WTC11 (cell line): ENCODE measurements at regions not wholly inside any gene's neighbourhood (a gene's known extent, or its start where the extent isn't known, plus 50 kb on each side); places are given as distances from the start of the nearest gene placed in this dataset.

Experiments
- ATAC-seq: fragments of 200-7000 bp; cut with Tn5 transposase; 2 replicates; pipeline ENCODE4 v1.10.0; 2021; ENCODE audit warnings: mild to moderate bottlenecking, moderate library complexity
- CTCF ChIA-PET: fragments of 300-600 bp; sonication (Branson Sonifier 250); formaldehyde crosslinking; loops from one replicate; lab custom pipeline; 2021; ENCODE audit warnings: antibody characterized with exemption; lab: Charles Lee
- POLR2A ChIA-PET: fragments of 350-600 bp; sonication (Branson Sonifier 250); formaldehyde crosslinking; loops from one replicate; lab custom pipeline; 2021; ENCODE audit warnings: antibody characterized with exemption; lab: Charles Lee
- DNase-seq: peaks from one replicate; pipeline ENCODE4 v3.0.0; 2021; ENCODE audit warnings: low spot score
- H3K27ac Mint-ChIP-seq: 2 replicates; pipeline ENCODE4 v1.8.0; 2021; ENCODE audit warnings: mixed read lengths
- H3K27me3 Mint-ChIP-seq: 2 replicates; pipeline ENCODE4 v1.8.0; 2021; ENCODE audit warnings: low read depth, mild to moderate bottlenecking, moderate library complexity, mixed read lengths
- H3K36me3 Mint-ChIP-seq: 2 replicates; pipeline ENCODE4 v1.8.0; 2021; ENCODE audit warnings: mixed read lengths
- H3K4me1 Mint-ChIP-seq: 2 replicates; pipeline ENCODE4 v1.8.0; 2022; ENCODE audit warnings: mixed read lengths
- H3K4me3 Mint-ChIP-seq: 2 replicates; pipeline ENCODE4 v1.8.0; 2021; ENCODE audit warnings: mild to moderate bottlenecking, moderate library complexity, mixed read lengths
- H3K9me3 Mint-ChIP-seq: 2 replicates; pipeline ENCODE4 v1.8.0; 2021; ENCODE audit warnings: mixed read lengths
- CBFB ChIP-seq: sonication (generic); formaldehyde crosslinking; IDR thresholded peaks from 2 replicates; pipeline ENCODE4 v1.8.1; 2022; ENCODE audit warnings: mild to moderate bottlenecking, low read depth, missing genetic modification reagents
- ELF4 ChIP-seq: sonication (generic); formaldehyde crosslinking; IDR thresholded peaks from 2 replicates; pipeline ENCODE4 v1.8.1; 2022; ENCODE audit warnings: low read depth, mild to moderate bottlenecking, moderate library complexity, missing genetic modification reagents
- FOXK1 ChIP-seq: sonication (generic); formaldehyde crosslinking; IDR thresholded peaks from 2 replicates; pipeline ENCODE4 v1.8.0; 2022; ENCODE audit warnings: mild to moderate bottlenecking, moderate library complexity, missing genetic modification reagents
- HMGA2 ChIP-seq: fragments of 250-450 bp; sonication (Bioruptor Pico); IDR thresholded peaks from 2 replicates; pipeline ENCODE4 v1.4.0; 2021; ENCODE audit warnings: mild to moderate bottlenecking, moderate library complexity
- JUN ChIP-seq: sonication (generic); formaldehyde crosslinking; IDR thresholded peaks from 2 replicates; pipeline ENCODE4 v1.8.0; 2023; ENCODE audit warnings: mild to moderate bottlenecking, missing genetic modification reagents
- NR2C2 ChIP-seq: sonication (generic); formaldehyde crosslinking; IDR thresholded peaks from 2 replicates; pipeline ENCODE4 v1.8.0; 2022; ENCODE audit warnings: mild to moderate bottlenecking, missing genetic modification reagents
- RORB ChIP-seq: fragments of 250-450 bp; sonication (Bioruptor Pico); IDR thresholded peaks from 2 replicates; pipeline ENCODE4 v1.9.0; 2021; ENCODE audit warnings: mild to moderate bottlenecking
- TCF7 ChIP-seq: sonication (generic); formaldehyde crosslinking; IDR thresholded peaks from 2 replicates; pipeline ENCODE4 v1.8.0; 2022; ENCODE audit warnings: mild to moderate bottlenecking, low read depth, missing genetic modification reagents, moderate library complexity
- TEAD4 ChIP-seq: sonication (generic); formaldehyde crosslinking; IDR thresholded peaks from 2 replicates; pipeline ENCODE4 v1.8.0; 2022; ENCODE audit warnings: mild to moderate bottlenecking, missing genetic modification reagents
- ZBTB21 ChIP-seq: sonication (generic); formaldehyde crosslinking; IDR thresholded peaks from 2 replicates; pipeline ENCODE4 v1.8.1; 2023; ENCODE audit warnings: mild to moderate bottlenecking, missing genetic modification reagents, borderline replicate concordance
- ZNF423 ChIP-seq: fragments of 250-450 bp; sonication (Bioruptor Pico); IDR thresholded peaks from 2 replicates; pipeline ENCODE4 v2.1.2; 2022; ENCODE audit warnings: mild to moderate bottlenecking, moderate library complexity
- TF ChIP-seq, protein P1 (sequence below): sonication (generic); formaldehyde crosslinking; IDR thresholded peaks from 2 replicates; pipeline ENCODE4 v1.8.1; 2023; ENCODE audit warnings: mild to moderate bottlenecking, missing genetic modification reagents, borderline replicate concordance
- TF ChIP-seq, protein P2 (sequence below): fragments of 250-450 bp; sonication (Bioruptor Pico); IDR thresholded peaks from 2 replicates; pipeline ENCODE4 v1.9.0; 2021; ENCODE audit warnings: mild to moderate bottlenecking
- TF ChIP-seq, protein P3 (sequence below): sonication (generic); formaldehyde crosslinking; IDR thresholded peaks from 2 replicates; pipeline ENCODE4 v1.8.0; 2023; ENCODE audit warnings: mild to moderate bottlenecking, missing genetic modification reagents
- TF ChIP-seq, protein P4 (sequence below): fragments of 250-450 bp; sonication (Bioruptor Pico); IDR thresholded peaks from 2 replicates; pipeline ENCODE4 v1.9.0; 2021; ENCODE audit warnings: moderate library complexity, mild to moderate bottlenecking, inconsistent platforms, borderline replicate concordance
- TF ChIP-seq, protein P5 (sequence below): sonication (generic); formaldehyde crosslinking; IDR thresholded peaks from 2 replicates; pipeline ENCODE4 v1.8.0; 2022; ENCODE audit warnings: mild to moderate bottlenecking, missing genetic modification reagents
- TF ChIP-seq, protein P6 (sequence below): fragments of 250-450 bp; sonication (Bioruptor Pico); IDR thresholded peaks from 2 replicates; pipeline ENCODE4 v2.1.2; 2022; ENCODE audit warnings: mild to moderate bottlenecking, moderate library complexity
- TF ChIP-seq, protein P7 (sequence below): fragments of 250-450 bp; sonication (Bioruptor Pico); IDR thresholded peaks from 2 replicates; pipeline ENCODE4 v1.9.0; 2021; ENCODE audit warnings: mild to moderate bottlenecking

DNA sequence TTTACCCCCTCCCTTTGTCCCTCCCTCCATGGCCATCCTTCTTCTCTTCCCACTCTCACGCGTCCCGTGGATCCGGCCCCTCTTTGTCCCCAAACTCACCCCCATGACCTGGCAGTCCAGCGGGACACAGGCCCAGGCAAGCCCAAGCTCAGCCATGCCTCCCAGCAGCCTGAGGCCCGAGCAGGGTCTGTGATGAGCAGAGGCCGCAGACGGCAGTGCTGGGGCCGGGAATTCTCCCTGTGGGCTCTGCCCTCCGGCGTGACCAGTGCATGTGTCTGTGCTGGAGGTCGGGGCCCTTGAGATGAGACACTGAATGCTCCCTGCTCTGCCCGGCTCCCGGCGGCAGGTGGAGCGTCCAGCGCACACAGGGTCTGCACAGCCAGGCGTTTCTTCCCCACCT, 237.9 kb downstream of the BRD1 start (continued):
- TF ChIP-seq, protein P1, sequence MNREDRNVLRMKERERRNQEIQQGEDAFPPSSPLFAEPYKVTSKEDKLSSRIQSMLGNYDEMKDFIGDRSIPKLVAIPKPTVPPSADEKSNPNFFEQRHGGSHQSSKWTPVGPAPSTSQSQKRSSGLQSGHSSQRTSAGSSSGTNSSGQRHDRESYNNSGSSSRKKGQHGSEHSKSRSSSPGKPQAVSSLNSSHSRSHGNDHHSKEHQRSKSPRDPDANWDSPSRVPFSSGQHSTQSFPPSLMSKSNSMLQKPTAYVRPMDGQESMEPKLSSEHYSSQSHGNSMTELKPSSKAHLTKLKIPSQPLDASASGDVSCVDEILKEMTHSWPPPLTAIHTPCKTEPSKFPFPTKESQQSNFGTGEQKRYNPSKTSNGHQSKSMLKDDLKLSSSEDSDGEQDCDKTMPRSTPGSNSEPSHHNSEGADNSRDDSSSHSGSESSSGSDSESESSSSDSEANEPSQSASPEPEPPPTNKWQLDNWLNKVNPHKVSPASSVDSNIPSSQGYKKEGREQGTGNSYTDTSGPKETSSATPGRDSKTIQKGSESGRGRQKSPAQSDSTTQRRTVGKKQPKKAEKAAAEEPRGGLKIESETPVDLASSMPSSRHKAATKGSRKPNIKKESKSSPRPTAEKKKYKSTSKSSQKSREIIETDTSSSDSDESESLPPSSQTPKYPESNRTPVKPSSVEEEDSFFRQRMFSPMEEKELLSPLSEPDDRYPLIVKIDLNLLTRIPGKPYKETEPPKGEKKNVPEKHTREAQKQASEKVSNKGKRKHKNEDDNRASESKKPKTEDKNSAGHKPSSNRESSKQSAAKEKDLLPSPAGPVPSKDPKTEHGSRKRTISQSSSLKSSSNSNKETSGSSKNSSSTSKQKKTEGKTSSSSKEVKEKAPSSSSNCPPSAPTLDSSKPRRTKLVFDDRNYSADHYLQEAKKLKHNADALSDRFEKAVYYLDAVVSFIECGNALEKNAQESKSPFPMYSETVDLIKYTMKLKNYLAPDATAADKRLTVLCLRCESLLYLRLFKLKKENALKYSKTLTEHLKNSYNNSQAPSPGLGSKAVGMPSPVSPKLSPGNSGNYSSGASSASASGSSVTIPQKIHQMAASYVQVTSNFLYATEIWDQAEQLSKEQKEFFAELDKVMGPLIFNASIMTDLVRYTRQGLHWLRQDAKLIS = no peak
- TF ChIP-seq, protein P2, sequence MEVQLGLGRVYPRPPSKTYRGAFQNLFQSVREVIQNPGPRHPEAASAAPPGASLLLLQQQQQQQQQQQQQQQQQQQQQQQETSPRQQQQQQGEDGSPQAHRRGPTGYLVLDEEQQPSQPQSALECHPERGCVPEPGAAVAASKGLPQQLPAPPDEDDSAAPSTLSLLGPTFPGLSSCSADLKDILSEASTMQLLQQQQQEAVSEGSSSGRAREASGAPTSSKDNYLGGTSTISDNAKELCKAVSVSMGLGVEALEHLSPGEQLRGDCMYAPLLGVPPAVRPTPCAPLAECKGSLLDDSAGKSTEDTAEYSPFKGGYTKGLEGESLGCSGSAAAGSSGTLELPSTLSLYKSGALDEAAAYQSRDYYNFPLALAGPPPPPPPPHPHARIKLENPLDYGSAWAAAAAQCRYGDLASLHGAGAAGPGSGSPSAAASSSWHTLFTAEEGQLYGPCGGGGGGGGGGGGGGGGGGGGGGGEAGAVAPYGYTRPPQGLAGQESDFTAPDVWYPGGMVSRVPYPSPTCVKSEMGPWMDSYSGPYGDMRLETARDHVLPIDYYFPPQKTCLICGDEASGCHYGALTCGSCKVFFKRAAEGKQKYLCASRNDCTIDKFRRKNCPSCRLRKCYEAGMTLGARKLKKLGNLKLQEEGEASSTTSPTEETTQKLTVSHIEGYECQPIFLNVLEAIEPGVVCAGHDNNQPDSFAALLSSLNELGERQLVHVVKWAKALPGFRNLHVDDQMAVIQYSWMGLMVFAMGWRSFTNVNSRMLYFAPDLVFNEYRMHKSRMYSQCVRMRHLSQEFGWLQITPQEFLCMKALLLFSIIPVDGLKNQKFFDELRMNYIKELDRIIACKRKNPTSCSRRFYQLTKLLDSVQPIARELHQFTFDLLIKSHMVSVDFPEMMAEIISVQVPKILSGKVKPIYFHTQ = no peak
- TF ChIP-seq, protein P3, sequence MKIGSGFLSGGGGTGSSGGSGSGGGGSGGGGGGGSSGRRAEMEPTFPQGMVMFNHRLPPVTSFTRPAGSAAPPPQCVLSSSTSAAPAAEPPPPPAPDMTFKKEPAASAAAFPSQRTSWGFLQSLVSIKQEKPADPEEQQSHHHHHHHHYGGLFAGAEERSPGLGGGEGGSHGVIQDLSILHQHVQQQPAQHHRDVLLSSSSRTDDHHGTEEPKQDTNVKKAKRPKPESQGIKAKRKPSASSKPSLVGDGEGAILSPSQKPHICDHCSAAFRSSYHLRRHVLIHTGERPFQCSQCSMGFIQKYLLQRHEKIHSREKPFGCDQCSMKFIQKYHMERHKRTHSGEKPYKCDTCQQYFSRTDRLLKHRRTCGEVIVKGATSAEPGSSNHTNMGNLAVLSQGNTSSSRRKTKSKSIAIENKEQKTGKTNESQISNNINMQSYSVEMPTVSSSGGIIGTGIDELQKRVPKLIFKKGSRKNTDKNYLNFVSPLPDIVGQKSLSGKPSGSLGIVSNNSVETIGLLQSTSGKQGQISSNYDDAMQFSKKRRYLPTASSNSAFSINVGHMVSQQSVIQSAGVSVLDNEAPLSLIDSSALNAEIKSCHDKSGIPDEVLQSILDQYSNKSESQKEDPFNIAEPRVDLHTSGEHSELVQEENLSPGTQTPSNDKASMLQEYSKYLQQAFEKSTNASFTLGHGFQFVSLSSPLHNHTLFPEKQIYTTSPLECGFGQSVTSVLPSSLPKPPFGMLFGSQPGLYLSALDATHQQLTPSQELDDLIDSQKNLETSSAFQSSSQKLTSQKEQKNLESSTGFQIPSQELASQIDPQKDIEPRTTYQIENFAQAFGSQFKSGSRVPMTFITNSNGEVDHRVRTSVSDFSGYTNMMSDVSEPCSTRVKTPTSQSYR (CRISPR knock-in tag) = no peak
- TF ChIP-seq, protein P4, sequence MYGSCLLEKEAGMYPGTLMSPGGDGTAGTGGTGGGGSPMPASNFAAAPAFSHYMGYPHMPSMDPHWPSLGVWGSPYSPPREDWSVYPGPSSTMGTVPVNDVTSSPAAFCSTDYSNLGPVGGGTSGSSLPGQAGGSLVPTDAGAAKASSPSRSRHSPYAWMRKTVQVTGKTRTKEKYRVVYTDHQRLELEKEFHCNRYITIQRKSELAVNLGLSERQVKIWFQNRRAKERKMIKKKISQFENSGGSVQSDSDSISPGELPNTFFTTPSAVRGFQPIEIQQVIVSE = no peak
- TF ChIP-seq FOXK1 (CRISPR knock-in tag) = no peak
- no peak for TF ChIP-seq ZNF423 (CRISPR knock-in tag)
- TF ChIP-seq ELF4 (CRISPR knock-in tag) = no peak
- TF ChIP-seq NR2C2 = no peak

DNA sequence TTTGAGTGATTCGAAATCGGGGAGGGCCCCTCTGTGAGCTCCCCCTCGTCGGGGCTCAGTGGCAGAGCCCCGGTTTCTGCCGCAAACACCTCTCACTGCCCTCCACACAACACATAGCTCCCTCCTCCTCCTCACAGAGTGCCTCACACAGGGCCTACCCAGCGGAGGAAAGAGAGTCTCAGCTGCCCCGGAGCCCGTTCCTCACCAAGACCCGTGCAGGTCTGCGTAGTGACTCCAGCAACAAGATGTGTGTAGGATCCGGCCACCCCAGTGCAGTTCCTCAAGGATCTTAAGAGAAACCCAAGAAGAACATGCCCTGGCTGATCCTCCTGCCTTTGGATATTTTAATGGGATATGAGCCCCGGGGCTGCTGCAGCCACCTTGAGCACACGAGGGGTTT, 238.4 kb downstream of the BRD1 start:
- Mint-ChIP-seq H3K27me3 (peaks cover 3% of the 10 kb centered on the region; the same call in 1 of the 2 replicates), H3K4me1 (peaks cover 10% of the 10 kb centered on the region), H3K36me3 (no peaks in the 10 kb centered on the region; the same call in 1 of the 2 replicates), H3K9me3 (peaks cover 7% of the 10 kb centered on the region), H3K4me3 (no peak overlapping the region), H3K27ac (no peak overlapping the region)
- ChIA-PET CTCF (interaction anchor here (1.2 kb wide), 1 partner anchor 44 kb away, joined by 6 read pairs; no protein-coding TSS in a partner anchor), POLR2A (no interaction called here)
- DNase-seq = no peak
- no peak for TF ChIP-seq CBFB (CRISPR knock-in tag)
- no peak for TF ChIP-seq ZNF423 (CRISPR knock-in tag)
- TF ChIP-seq, protein P5, sequence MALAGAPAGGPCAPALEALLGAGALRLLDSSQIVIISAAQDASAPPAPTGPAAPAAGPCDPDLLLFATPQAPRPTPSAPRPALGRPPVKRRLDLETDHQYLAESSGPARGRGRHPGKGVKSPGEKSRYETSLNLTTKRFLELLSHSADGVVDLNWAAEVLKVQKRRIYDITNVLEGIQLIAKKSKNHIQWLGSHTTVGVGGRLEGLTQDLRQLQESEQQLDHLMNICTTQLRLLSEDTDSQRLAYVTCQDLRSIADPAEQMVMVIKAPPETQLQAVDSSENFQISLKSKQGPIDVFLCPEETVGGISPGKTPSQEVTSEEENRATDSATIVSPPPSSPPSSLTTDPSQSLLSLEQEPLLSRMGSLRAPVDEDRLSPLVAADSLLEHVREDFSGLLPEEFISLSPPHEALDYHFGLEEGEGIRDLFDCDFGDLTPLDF (CRISPR knock-in tag) = no peak
- ATAC-seq = no peak

DNA sequence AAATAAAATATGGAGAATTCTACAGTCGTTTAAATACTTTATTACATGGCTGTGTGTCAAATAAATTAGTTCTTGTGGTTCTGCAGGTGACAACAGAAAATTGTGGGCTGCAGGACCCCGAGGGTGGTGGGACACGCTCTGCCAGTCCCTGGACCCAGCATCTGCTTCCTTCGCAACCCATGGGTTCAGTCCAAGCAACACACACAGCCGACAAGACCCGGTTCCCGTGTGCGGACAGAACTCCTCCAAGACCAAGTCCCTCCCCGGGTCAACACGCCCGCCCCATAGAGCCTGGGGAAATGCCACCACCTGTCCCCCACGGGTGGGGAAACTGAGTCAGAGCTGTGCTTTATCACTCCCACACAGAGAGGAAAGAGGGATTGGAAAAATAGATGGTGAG, 238.9 kb downstream of the BRD1 start:
- CTCF ChIA-PET = interaction anchor here (1.2 kb wide), 1 partner anchor 44 kb away, joined by 6 read pairs; no protein-coding TSS in a partner anchor
- Mint-ChIP-seq H3K4me3 (no peak overlapping the region), H3K4me1 (peaks cover 10% of the 10 kb centered on the region)
- TF ChIP-seq RORB (CRISPR knock-in tag) (no peak), JUN (CRISPR knock-in tag) (no peak), TEAD4 (CRISPR knock-in tag) (no peak), TCF7 (CRISPR knock-in tag) (no peak), HMGA2 (no peak), ZBTB21 (CRISPR knock-in tag) (no peak)
- TF ChIP-seq, protein P6, sequence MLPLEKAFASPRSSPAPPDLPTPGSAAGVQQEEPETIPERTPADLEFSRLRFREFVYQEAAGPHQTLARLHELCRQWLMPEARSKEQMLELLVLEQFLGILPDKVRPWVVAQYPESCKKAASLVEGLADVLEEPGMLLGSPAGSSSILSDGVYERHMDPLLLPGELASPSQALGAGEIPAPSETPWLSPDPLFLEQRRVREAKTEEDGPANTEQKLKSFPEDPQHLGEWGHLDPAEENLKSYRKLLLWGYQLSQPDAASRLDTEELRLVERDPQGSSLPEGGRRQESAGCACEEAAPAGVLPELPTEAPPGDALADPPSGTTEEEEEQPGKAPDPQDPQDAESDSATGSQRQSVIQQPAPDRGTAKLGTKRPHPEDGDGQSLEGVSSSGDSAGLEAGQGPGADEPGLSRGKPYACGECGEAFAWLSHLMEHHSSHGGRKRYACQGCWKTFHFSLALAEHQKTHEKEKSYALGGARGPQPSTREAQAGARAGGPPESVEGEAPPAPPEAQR (CRISPR knock-in tag) = no peak
- TF ChIP-seq, protein P4 = no peak
- TF ChIP-seq, protein P7, sequence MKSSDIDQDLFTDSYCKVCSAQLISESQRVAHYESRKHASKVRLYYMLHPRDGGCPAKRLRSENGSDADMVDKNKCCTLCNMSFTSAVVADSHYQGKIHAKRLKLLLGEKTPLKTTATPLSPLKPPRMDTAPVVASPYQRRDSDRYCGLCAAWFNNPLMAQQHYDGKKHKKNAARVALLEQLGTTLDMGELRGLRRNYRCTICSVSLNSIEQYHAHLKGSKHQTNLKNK (CRISPR knock-in tag) = no peak

More for the DNA sequence above, 238.9 kb downstream of the BRD1 start:
- no peaks in the 10 kb centered on the region for H3K36me3 Mint-ChIP-seq
- peaks cover 7% of the 10 kb centered on the region for H3K9me3 Mint-ChIP-seq
- DNase-seq (no peak), ATAC-seq (no peak)
- POLR2A ChIA-PET = no interaction called here
- peaks cover 3% of the 10 kb centered on the region; the same call in 1 of the 2 replicates for H3K27me3 Mint-ChIP-seq
- no peak overlapping the region for H3K27ac Mint-ChIP-seq
